ENCODE measurements at regions not wholly inside any gene's neighbourhood (a gene's known extent, or its start where the extent isn't known, plus 50 kb on each side); places are given as distances from the start of the nearest gene placed in this dataset.

DNA sequence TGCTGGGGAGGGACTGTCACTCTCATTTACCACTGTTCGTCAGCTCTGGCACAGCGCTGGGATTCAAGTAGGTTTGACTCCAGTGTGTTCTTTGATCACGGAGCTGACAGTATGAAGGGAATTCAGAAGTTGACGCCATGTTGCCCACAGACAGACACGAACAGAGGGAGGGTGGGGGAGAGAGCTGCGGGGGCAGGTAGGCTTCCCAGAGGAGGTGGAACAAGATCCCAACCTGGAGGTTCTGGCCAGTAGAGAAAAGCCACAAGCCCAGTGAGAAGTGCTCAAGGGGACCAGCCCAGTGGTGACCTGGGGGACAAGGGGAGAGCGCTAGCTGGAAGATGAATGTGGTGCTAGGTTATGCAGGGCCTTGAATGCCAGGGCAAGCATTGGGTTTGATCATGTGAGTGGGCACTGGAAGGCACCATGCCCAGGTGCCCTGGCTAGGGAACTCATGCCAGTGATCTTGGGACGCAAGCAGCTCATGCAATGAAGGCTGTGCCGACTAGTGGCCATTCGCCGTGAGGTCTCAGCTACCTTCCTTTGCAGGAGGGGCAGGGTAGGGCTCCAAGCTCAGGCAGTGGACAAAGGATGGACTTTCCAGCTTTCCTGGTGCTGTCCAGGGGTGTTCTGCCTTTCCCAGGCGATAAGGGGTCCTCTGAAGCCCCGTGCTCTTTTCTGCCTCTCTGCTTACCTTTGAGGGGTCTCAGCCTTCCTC lies 50.4 kb upstream of the APCDD1L start:
- ATAC-seq (ENCODE audit: low read depth) (no peak), DNase-seq (no peak)
- Mint-ChIP-seq H3K4me1 (no peaks in the 10 kb centered on the region), H3K4me3 (no peak overlapping the region), H3K27ac (no peak overlapping the region), H3K9me3 (no peaks in the 10 kb centered on the region), H3K36me3 (no peaks in the 10 kb centered on the region), H3K27me3 (peaks cover 5% of the 10 kb centered on the region)
- POLR2A ChIA-PET: no interaction called here
